ENCODE measurements at regions not wholly inside any gene's neighbourhood (a gene's known extent, or its start where the extent isn't known, plus 50 kb on each side); places are given as distances from the start of the nearest gene placed in this dataset.

DNA sequence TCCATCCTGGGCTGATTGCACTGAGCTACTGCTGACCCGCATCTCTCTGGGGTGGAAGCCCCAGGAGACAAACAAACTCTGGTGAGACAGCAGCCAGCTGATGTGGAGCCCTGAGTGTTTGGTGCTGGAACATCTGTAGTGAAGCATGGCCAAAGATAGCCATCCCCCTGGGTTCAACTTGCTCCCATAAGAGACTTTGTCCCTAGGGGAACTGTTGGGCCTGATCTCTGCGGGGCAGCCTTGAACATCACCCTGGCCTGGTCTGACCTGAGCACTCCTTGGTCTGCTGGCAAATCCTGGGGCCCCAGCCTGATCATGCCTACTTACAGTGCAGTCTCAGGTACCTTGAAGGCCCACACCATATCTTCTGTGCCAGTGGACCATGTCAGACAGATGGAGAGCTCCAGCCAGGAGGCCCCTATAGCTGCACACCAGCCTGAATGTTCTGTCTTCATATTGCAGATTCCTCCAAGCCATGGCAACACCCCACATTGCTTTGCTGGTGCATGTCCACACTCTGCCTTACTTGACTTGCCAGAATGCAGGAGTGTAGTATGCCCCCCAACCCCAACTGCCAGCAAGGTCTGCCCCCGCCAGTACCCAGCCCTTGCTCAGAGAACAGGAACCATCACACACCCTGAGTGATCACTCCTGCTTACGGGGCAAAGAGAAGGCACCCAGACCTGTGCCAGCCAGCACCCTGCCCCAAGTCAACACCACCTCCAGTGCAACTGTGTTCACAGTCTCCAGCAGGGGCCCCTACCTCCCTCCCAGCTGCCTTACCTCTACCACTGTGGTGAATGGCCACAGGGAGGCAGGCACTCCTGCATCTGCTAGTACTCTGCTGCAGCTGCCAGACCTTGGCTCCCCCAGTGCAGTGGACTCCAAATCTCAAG, 690.5 kb upstream of the NR5A2 start:
- H3K36me3 Mint-ChIP-seq (ENCODE audit: low read depth): no peaks in the 10 kb centered on the region
- H3K9me3 ChIP-seq (ENCODE audit: control insufficient read depth, low read length): no peaks in the 10 kb centered on the region
- H3K4me3 ChIP-seq (ENCODE audit: low read length): no peak overlapping the region
- H3K4me1 ChIP-seq (ENCODE audit: control insufficient read depth, insufficient read depth, low read length): no peaks in the 10 kb centered on the region
- H3K4me3 Mint-ChIP-seq: no peak overlapping the region
- peaks cover 1% of the 10 kb centered on the region for H3K27me3 Mint-ChIP-seq (ENCODE audit: insufficient read depth)
- 90 to 94% methylated on average over 2 to 4 of the region's 4 CpGs for WGBS, 2 experiments (ENCODE audit: insufficient coverage in 1 of 2, insufficient read length in 1 of 2)
- no peak overlapping the region for H3K27ac Mint-ChIP-seq
- no peaks in the 10 kb centered on the region for H3K4me1 Mint-ChIP-seq
- H3K36me3 ChIP-seq (ENCODE audit: control insufficient read depth, insufficient read depth, low read length): no peaks in the 10 kb centered on the region
- H3K9ac ChIP-seq (ENCODE audit: extremely low read depth, low read length, poor library complexity, severe bottlenecking): no peak overlapping the region
- H3K27ac ChIP-seq (ENCODE audit: low read depth, low read length): no peak overlapping the region
- TF ChIP-seq, protein P1, sequence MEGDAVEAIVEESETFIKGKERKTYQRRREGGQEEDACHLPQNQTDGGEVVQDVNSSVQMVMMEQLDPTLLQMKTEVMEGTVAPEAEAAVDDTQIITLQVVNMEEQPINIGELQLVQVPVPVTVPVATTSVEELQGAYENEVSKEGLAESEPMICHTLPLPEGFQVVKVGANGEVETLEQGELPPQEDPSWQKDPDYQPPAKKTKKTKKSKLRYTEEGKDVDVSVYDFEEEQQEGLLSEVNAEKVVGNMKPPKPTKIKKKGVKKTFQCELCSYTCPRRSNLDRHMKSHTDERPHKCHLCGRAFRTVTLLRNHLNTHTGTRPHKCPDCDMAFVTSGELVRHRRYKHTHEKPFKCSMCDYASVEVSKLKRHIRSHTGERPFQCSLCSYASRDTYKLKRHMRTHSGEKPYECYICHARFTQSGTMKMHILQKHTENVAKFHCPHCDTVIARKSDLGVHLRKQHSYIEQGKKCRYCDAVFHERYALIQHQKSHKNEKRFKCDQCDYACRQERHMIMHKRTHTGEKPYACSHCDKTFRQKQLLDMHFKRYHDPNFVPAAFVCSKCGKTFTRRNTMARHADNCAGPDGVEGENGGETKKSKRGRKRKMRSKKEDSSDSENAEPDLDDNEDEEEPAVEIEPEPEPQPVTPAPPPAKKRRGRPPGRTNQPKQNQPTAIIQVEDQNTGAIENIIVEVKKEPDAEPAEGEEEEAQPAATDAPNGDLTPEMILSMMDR (conservative IDR thresholded peaks at IDR 0.05): peak; percentile 73
- H3K27me3 ChIP-seq (ENCODE audit: control insufficient read depth, insufficient read depth, low read length, poor library complexity, severe bottlenecking): no peaks in the 10 kb centered on the region
- DNase-seq: peak; percentile 81
- H3K9me3 Mint-ChIP-seq: no peaks in the 10 kb centered on the region

DNA sequence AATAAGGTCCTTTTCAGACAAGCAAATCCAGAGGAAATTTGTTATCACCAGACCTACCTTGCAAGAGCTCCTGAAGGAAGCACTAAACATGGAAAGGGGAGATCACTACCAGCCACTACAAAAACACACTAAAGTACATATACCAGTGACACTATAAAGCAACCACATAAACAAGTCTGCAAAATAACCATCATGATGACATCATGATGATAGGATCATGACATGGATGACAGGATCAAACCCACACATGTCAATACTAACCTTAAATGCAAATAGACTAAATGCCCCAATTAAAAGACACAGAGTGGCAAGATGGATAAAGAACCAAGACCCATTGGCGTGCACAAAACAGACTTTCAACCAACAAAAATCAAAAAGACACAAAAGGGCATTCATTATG, 688.8 kb upstream of the NR5A2 start:
- Histone ChIP-seq H3K27ac (ENCODE audit: low read depth, low read length) (no peak overlapping the region), H3K27me3 (ENCODE audit: control insufficient read depth, insufficient read depth, low read length, poor library complexity, severe bottlenecking) (no peaks in the 10 kb centered on the region), H3K4me1 (ENCODE audit: control insufficient read depth, insufficient read depth, low read length) (no peaks in the 10 kb centered on the region), H3K4me3 (ENCODE audit: low read length) (no peak overlapping the region), H3K9me3 (ENCODE audit: control insufficient read depth, low read length) (no peaks in the 10 kb centered on the region), H3K36me3 (ENCODE audit: control insufficient read depth, insufficient read depth, low read length) (no peaks in the 10 kb centered on the region), H3K9ac (ENCODE audit: extremely low read depth, low read length, poor library complexity, severe bottlenecking) (no peak overlapping the region)
- Mint-ChIP-seq H3K27me3 (ENCODE audit: insufficient read depth) (peaks cover 1% of the 10 kb centered on the region), H3K9me3 (no peaks in the 10 kb centered on the region), H3K4me1 (no peaks in the 10 kb centered on the region), H3K4me3 (no peak overlapping the region), H3K36me3 (ENCODE audit: low read depth) (no peaks in the 10 kb centered on the region), H3K27ac (no peak overlapping the region)
- TF ChIP-seq, protein P1 (conservative IDR thresholded peaks at IDR 0.05): no peak
- no peak for DNase-seq
- 86% methylated on average over 1 of the region's 1 CpG; no CpG with 5 or more reads in 1 of the 2 experiments for WGBS, 2 experiments (ENCODE audit: insufficient coverage in 1 of 2, insufficient read length in 1 of 2)

DNA sequence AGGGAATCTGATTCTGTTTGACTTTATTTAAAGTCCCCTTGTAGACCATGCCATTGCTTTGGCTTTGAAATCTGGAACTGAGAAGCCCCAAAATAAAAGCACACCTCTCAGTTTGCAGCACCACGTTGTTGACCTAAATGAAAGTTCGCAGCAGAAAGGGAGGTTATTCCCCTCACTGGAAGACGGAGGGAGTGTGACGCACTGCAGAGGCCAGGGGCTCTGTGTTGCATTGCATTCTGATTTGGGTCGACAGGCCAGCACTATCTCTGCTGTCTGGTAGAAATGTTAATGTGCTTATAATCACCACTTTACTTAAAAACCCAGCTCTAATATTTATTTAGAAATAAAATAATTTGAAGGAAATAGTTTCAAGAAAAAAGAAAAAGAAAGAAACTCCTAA, 675.2 kb upstream of the NR5A2 start:
- no peaks in the 10 kb centered on the region for H3K4me1 ChIP-seq (ENCODE audit: control insufficient read depth, insufficient read depth, low read length)
- no peak overlapping the region for H3K9ac ChIP-seq (ENCODE audit: extremely low read depth, low read length, poor library complexity, severe bottlenecking)
- TF ChIP-seq, protein P1 (conservative IDR thresholded peaks at IDR 0.05): no peak
- Mint-ChIP-seq H3K36me3 (ENCODE audit: low read depth) (no peaks in the 10 kb centered on the region), H3K9me3 (peaks cover 6% of the 10 kb centered on the region), H3K4me1 (no peaks in the 10 kb centered on the region), H3K4me3 (no peak overlapping the region), H3K27ac (no peak overlapping the region), H3K27me3 (ENCODE audit: insufficient read depth) (no peaks in the 10 kb centered on the region)
- peak; percentile 43 for DNase-seq
- H3K27ac ChIP-seq (ENCODE audit: low read depth, low read length): no peak overlapping the region
- no peaks in the 10 kb centered on the region for H3K9me3 ChIP-seq (ENCODE audit: control insufficient read depth, low read length)
- no peak overlapping the region for H3K4me3 ChIP-seq (ENCODE audit: low read length)
- H3K27me3 ChIP-seq (ENCODE audit: control insufficient read depth, insufficient read depth, low read length, poor library complexity, severe bottlenecking): no peaks in the 10 kb centered on the region
- H3K36me3 ChIP-seq (ENCODE audit: control insufficient read depth, insufficient read depth, low read length): no peaks in the 10 kb centered on the region
- 80 to 87% methylated on average over 1 to 4 of the region's 5 CpGs for WGBS, 2 experiments (ENCODE audit: insufficient coverage in 1 of 2, insufficient read length in 1 of 2)

Measured in endodermal cell (in vitro differentiated cells).